ENCODE measurements at regions not wholly inside any gene's neighbourhood (a gene's known extent, or its start where the extent isn't known, plus 50 kb on each side); places are given as distances from the start of the nearest gene placed in this dataset.
A peak's percentile ranks its signal among the peaks of the same experiment; 100 is the strongest.

- H3K4me3 ChIP-seq, result no peak overlapping the region
- WGBS, 2 donors, result 79 to 80% methylated on average over 4 of the region's 4 CpGs
- H3K36me3 ChIP-seq, result no peaks in the 10 kb centered on the region
- TF ChIP-seq POLR2AphosphoS5 (IDR thresholded peaks at IDR 0.05) (no peak), POLR2A (IDR thresholded peaks at IDR 0.05) (no peak), EP300 (IDR thresholded peaks at IDR 0.05) (no peak), CTCF (IDR thresholded peaks at IDR 0.05) (no peak)
- DNase-seq (no peak), ATAC-seq (ENCODE audit: low FRiP score in 2 of 2) (no peak)
- H3K27ac ChIP-seq, result no peak overlapping the region
- no peaks in the 10 kb centered on the region for H3K27me3 ChIP-seq
- H3K9me3 ChIP-seq, result no peaks in the 10 kb centered on the region
- no peaks in the 10 kb centered on the region for H3K4me1 ChIP-seq
These were observed 115.3 kb downstream of the FAT4 start for GRCh38 chr4:125430086-125430485.

- Histone ChIP-seq H3K36me3 (no peaks in the 10 kb centered on the region), H3K4me3 (no peak overlapping the region), H3K27me3 (no peaks in the 10 kb centered on the region), H3K4me1 (no peaks in the 10 kb centered on the region), H3K9me3 (no peaks in the 10 kb centered on the region), H3K27ac (no peak overlapping the region)
- no peak for TF ChIP-seq EP300 (IDR thresholded peaks at IDR 0.05)
- TF ChIP-seq POLR2AphosphoS5 (IDR thresholded peaks at IDR 0.05), result no peak
- no peak for TF ChIP-seq POLR2A (IDR thresholded peaks at IDR 0.05)
- TF ChIP-seq CTCF (IDR thresholded peaks at IDR 0.05), result no peak
- WGBS, 2 donors, result 72 to 80% methylated on average over 2 of the region's 2 CpGs
- no peak for DNase-seq
- no peak for ATAC-seq (ENCODE audit: low FRiP score in 2 of 2)
These were observed 117.3 kb downstream of the FAT4 start for GRCh38 chr4:125432078-125432477.

- H3K27ac ChIP-seq, result peak overlapping the region in 1 of 4 donors; percentile 6
- TF ChIP-seq POLR2AphosphoS5 (IDR thresholded peaks at IDR 0.05) (no peak), POLR2A (IDR thresholded peaks at IDR 0.05) (no peak), CTCF (IDR thresholded peaks at IDR 0.05) (no peak), EP300 (IDR thresholded peaks at IDR 0.05) (no peak)
- 65 to 79% methylated on average over 2 of the region's 2 CpGs for WGBS, 2 donors
- H3K36me3 ChIP-seq, result no peaks in the 10 kb centered on the region
- no peaks in the 10 kb centered on the region for H3K27me3 ChIP-seq
- DNase-seq (no peak), ATAC-seq (ENCODE audit: low FRiP score in 2 of 2) (no peak)
- no peak overlapping the region for H3K4me3 ChIP-seq
- no peaks in the 10 kb centered on the region for H3K4me1 ChIP-seq
- H3K9me3 ChIP-seq, result no peaks in the 10 kb centered on the region
These were observed 118.7 kb downstream of the FAT4 start for GRCh38 chr4:125433453-125433852.

- H3K27me3 ChIP-seq, result no peaks in the 10 kb centered on the region
- no peak overlapping the region for H3K27ac ChIP-seq
- 80 to 90% methylated on average over 3 of the region's 3 CpGs for WGBS, 2 donors
- ATAC-seq (ENCODE audit: low FRiP score in 2 of 2), result peak in 1 of 2 donors; percentile 67
- no peaks in the 10 kb centered on the region for H3K4me1 ChIP-seq
- no peak overlapping the region for H3K4me3 ChIP-seq
- no peak for DNase-seq
- peak in 1 of 2 donors; percentile 60 for TF ChIP-seq POLR2AphosphoS5 (IDR thresholded peaks at IDR 0.05)
- TF ChIP-seq EP300 (IDR thresholded peaks at IDR 0.05), result peak in 2 of 4 donors; percentile 52 to 68
- TF ChIP-seq POLR2A (IDR thresholded peaks at IDR 0.05), result no peak
- no peak for TF ChIP-seq CTCF (IDR thresholded peaks at IDR 0.05)
- H3K9me3 ChIP-seq, result no peaks in the 10 kb centered on the region
- no peaks in the 10 kb centered on the region for H3K36me3 ChIP-seq
These were observed 119.4 kb downstream of the FAT4 start for GRCh38 chr4:125434136-125434535.

GRCh38 chr4:125440814-125441213 is 126.1 kb downstream of the FAT4 start:
- 85% methylated on average over 1 of the region's 1 CpG for WGBS, 2 donors
- no peak for DNase-seq
- Histone ChIP-seq H3K27me3 (no peaks in the 10 kb centered on the region), H3K9me3 (no peaks in the 10 kb centered on the region), H3K4me3 (no peak overlapping the region), H3K4me1 (no peaks in the 10 kb centered on the region), H3K27ac (no peak overlapping the region), H3K36me3 (no peaks in the 10 kb centered on the region)
- TF ChIP-seq POLR2AphosphoS5 (IDR thresholded peaks at IDR 0.05), result no peak
- no peak for TF ChIP-seq EP300 (IDR thresholded peaks at IDR 0.05)
- no peak for TF ChIP-seq POLR2A (IDR thresholded peaks at IDR 0.05)
- no peak for TF ChIP-seq CTCF (IDR thresholded peaks at IDR 0.05)
- peak in 1 of 2 donors; percentile 57 for ATAC-seq (ENCODE audit: low FRiP score in 2 of 2)
